ENCODE measurements at regions not wholly inside any gene's neighbourhood (a gene's known extent, or its start where the extent isn't known, plus 50 kb on each side); places are given as distances from the start of the nearest gene placed in this dataset.

DNA sequence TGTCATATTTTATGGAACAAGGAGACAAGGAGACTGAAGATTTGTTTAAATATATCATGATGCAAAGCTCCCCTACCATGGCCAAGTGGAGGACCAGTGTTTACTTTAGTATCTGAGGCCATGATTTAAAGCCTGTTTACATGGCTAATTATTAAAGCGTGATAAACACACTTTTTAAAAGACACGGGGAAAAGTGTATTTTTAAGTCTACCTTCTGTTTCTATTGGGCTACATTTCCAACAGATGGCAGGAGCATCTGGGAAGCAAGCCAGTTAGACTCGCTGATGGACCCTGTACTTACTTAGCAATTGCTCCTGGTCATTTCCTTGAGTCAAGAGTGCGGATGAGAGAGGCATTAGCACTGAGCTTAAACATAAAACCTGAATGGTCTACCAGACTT, 480.3 kb upstream of the SEMA6A start:
- TF ChIP-seq, protein P1, sequence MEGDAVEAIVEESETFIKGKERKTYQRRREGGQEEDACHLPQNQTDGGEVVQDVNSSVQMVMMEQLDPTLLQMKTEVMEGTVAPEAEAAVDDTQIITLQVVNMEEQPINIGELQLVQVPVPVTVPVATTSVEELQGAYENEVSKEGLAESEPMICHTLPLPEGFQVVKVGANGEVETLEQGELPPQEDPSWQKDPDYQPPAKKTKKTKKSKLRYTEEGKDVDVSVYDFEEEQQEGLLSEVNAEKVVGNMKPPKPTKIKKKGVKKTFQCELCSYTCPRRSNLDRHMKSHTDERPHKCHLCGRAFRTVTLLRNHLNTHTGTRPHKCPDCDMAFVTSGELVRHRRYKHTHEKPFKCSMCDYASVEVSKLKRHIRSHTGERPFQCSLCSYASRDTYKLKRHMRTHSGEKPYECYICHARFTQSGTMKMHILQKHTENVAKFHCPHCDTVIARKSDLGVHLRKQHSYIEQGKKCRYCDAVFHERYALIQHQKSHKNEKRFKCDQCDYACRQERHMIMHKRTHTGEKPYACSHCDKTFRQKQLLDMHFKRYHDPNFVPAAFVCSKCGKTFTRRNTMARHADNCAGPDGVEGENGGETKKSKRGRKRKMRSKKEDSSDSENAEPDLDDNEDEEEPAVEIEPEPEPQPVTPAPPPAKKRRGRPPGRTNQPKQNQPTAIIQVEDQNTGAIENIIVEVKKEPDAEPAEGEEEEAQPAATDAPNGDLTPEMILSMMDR (IDR thresholded peaks at IDR 0.05; ENCODE audit: low read depth, low read length) = no peak

DNA sequence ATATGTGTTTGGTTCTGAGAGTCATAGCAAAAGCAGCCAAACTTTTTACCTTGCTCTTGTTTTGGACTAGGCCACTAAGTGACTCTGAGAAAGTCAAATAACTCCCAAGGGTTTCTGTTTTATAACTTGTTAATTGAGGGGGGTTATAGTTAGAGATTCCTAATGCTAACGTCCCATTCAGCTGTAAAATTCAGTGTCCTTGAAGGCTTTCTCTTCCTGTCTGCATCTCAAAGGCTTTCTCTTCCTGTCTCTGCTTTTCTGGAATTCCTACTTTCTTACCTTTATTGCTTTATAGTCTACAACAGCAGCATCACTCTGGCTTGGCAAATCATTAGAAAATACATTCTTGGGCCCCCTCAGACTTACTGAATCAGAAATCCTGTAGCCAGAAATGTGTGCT, 479.5 kb upstream of the SEMA6A start:
- TF ChIP-seq, protein P1 (IDR thresholded peaks at IDR 0.05; ENCODE audit: low read depth, low read length) = no peak
- no peak overlapping the region for H3K4me3 ChIP-seq (ENCODE audit: low read depth, low read length)

More for the DNA sequence above, 480.3 kb upstream of the SEMA6A start:
- no peak overlapping the region for H3K4me3 ChIP-seq (ENCODE audit: low read depth, low read length)

DNA sequence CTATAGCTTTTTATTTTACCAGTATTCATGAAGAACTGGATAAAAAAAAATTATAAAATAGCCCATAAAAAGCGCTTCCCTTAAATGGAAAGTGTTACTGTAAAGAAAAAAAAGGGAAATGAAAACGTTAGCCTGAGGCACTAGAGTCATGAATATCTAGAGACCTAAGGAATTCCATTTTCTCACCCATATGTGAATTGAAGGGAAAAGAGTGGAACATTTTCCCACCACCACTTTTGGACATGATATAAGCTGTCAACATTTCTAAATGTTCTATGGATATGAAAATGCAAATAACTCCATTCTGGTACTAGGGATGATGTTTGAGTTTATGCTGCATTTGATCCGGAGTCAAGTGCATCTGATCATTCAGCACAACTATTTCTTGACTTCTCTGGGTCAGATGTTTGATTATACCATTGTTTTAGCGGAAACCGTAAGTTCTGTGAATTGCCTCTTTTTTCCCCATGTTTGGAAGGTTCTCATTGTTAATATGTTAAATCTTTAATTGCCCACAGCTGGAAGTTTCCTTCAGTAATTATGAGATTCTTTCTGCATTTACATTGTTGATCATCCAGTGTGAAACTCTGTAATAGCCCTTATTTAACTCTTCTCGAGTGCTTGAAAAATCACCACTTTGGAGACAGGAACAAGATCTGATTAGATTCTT, 467.4 kb upstream of the SEMA6A start:
- TF ChIP-seq, protein P1 (IDR thresholded peaks at IDR 0.05; ENCODE audit: low read depth, low read length) = no peak
- H3K4me3 ChIP-seq (ENCODE audit: low read depth, low read length) = no peak overlapping the region

DNA sequence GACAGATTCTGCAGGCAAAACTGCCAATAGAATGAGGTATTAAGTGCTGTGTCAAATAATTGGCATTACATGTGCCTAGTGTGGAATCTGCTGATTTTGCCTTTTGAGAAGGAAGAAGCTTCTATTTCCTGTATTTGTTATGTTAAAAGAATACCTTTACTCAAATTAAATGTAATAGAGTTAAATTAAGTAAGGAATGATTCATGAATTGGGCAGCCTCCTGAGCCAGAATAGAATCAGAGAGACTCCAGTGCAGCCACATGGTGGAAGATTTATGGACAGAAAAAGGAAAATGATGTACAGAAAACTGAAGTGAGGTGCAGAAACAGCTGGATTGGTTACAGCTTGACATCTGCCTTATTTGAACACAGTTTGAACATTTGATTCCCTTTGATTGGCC, 464.4 kb upstream of the SEMA6A start:
- no peak overlapping the region for H3K4me3 ChIP-seq (ENCODE audit: low read depth, low read length)
- TF ChIP-seq, protein P1 (IDR thresholded peaks at IDR 0.05; ENCODE audit: low read depth, low read length) = no peak

DNA sequence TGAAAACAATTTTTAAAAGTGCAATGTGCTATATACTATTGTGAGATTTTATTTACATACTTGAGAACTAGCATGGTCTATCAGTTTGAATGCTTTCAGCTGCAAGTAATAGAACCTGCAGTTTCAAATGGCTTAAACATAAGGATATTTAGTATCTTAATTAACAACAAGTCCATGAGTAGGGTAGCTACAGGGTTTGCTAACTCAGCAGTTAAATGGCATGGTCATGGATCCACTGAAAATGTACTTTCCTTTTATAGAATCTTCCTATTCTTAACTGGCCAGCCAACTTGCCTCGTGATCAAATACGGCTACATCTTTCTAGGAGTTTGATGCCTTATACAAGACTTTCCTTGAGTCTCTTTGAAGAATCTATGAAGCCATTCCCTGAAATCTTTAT, 452.8 kb upstream of the SEMA6A start:
- TF ChIP-seq, protein P1 (IDR thresholded peaks at IDR 0.05; ENCODE audit: low read depth, low read length) = no peak
- no peak overlapping the region for H3K4me3 ChIP-seq (ENCODE audit: low read depth, low read length)

DNA sequence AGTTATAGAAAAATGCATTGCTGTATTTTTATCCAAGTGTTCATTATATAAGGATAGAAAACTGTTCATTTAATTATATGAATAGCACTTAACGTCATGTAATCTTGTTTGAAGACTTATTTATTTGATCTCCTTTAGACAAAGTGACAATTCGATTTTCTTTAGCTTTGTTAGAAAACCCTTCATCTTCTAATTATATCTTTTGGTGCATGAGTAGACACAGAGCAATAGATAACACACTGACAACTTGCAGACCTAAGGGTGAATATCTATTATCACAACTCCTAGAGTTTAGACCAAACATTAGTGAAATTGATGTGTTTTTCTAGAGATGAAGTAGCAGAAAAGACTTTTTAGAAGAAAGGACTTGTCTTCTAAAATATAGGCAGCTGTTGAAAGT, 446.4 kb upstream of the SEMA6A start:
- no peak overlapping the region for H3K4me3 ChIP-seq (ENCODE audit: low read depth, low read length)
- TF ChIP-seq, protein P1 (IDR thresholded peaks at IDR 0.05; ENCODE audit: low read depth, low read length) = no peak

DNA sequence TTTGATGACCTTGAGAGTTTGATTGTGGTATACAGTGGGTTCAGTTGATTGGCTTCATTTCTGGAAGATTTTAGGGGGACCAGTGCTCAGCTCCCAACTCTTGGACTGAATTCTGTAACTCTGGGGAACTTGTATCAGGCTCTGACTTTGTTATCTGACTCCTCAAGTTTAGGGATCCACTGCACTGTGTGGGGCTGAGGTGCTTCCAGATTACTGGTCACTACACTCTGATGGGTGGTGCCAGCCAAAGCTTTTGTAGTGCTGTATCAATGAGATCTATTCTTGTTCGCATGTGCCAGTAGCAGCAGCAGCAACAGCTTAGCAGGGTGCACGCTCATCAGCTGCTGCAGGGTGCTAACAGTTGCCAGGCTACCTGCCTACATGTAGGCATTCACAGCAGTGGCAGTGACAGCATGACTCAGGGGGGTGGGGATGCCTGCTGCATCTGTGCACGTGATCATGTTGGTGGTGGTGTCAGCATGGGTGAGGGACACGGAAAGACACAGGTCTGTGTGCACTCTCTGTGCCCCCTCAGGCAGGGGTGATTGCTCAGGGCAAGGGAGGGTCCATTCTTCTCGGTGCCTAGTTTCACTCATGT, 438.8 kb upstream of the SEMA6A start:
- H3K4me3 ChIP-seq (ENCODE audit: low read depth, low read length) = no peak overlapping the region
- TF ChIP-seq, protein P1 (IDR thresholded peaks at IDR 0.05; ENCODE audit: low read depth, low read length) = no peak

Measured in WI38 (cell line).